Hematopoietic multipotent progenitor cell treated with erythropoietin and hydrocortisone succinate and interleukin-3 and kit ligand, for 15 days (in vitro differentiated cells): ENCODE measurements at regions not wholly inside any gene's neighbourhood (a gene's known extent, or its start where the extent isn't known, plus 50 kb on each side); places are given as distances from the start of the nearest gene placed in this dataset.
"Not testable (repeated sequence)": the region's sequence is repeated elsewhere in the genome, so short reads cannot be mapped to it uniquely, and the experiment has no call there.

ENCODE experiments used
- DNase-seq: peaks from one replicate; pipeline ENCODE4 v3.0.0-alpha.2; 2015; ENCODE audit warnings: low spot score

DNA sequence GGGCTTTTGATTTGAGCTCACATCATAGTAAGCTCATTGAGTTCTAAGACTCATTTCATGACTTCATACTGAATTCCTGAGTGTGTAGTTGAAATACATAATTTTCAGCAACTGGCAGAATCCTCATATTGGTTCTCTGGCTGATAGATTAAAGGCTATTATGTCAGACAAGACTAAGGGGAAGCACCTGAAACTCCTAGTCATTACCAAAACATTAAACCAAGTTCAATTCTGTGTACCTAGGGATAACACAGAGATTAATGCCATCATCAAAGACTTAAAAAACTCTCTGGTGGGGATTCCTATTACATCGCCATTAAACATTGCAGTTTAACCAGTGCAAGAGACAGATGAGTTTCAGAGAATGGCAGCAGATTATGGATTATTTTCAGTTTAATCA lies 339.1 kb downstream of the PTPRC start:
- no peak for DNase-seq

DNA sequence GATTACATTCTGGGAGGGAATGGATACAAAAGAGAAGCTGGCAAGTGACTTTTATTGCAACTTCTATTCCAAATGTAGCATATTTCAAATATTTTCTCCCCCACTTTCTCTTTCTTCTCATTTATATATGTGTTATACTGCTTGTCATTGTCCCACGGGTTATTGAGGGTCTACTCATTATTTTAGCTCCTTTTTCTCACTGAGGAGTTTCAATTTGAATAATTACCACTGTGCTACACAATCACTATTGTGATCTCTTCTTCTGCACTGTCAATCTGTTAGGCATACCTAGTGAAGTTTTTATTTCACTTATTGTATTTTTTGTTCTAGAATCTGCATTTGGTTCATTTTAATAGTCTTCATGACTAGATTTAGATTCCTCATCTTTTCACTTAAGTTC lies 339.7 kb downstream of the PTPRC start:
- DNase-seq: no peak

DNA sequence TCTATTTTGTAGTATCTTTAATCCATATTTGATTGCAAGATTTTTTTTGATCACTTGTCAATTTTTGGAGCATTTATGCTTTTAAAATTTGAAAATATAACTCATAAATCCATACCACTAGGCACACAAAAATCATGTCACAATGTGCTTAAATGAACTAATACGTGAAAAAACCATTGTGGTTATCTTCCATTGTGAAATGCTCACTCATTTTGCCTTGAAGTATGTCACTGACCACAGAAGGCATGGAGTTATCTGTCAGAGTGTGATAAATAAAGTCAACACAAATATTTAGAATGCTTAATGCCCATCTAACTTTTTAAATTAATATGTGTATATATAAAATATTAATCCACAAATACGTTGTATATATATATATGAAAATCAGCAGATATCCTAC lies 347.2 kb downstream of the PTPRC start:
- no peak for DNase-seq

DNA sequence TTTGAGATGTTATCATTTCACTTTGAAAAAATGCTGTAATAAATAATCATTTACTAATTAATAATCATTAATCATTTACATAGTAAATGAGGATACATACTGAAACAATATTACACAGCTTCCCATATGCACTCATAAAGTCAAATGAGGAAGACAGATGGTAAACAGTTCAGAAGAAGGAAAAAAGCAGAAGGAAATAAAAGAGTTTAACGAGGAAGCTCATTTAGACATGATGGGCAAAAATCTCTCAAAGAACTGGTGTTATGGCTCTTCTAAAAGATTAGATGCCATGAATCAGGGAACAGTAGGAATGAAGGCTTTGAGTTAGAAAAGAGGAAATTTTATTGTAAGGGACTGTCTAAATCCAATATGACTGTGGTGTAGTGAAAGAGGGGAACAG lies 347.6 kb downstream of the PTPRC start:
- DNase-seq: no peak

DNA sequence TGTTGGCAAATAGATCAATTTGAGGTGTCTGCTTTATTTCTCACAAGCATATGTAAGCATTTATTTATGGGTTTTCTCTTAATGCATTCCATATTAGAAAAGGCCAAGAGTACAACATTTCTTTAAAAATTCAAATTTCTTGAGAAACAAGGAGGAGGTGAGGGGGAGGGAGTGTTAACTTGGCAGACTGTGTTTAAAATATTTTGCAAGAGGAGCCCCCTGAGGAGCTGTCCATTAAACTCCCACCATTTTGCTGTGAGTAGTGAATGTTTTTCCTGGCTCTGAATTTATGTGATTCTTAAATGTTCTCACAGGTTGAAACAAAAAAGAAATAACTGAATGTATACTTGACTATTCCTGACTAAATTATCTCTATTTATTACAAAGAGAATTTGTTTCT lies 363.8 kb downstream of the PTPRC start:
- DNase-seq: no peak

DNA sequence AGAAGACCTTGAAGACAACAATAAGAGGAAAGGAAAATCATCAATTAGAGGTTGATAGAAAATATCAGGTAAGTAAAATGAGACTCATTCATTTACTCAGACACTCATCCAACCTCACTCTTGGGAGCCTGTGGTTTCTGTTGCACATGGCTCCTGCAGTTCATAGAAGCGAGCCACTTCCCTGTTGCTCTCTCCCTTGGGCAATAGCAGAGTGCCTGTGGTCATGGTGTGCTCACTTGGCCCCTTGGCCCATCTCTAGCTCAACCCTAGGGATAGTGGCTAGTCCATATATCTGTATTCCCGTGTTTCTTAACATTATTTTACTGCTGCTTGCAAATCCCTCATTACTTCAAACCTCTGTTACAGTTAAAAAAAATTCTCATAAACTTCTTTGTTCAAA lies 368.6 kb downstream of the PTPRC start:
- DNase-seq: no peak

DNA sequence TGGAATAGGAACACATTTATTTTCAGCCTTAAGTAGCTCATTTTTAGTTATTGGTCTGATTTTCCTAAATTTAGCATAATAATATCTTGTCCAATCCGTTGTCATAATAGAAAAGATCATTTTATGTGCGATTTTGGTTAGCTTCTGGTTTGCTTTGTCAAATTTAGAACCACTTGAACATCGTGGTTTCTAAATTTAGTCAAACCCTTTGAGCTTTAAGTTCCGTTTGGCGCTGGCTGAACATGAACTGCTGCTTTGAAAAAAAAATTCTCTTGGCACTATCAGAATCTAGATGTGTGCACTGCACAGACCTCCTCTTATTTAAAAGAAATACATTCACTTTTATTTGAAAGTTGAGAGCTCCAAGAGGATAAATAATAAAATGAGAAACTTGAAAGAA lies 370.6 kb downstream of the PTPRC start:
- no peak for DNase-seq

DNA sequence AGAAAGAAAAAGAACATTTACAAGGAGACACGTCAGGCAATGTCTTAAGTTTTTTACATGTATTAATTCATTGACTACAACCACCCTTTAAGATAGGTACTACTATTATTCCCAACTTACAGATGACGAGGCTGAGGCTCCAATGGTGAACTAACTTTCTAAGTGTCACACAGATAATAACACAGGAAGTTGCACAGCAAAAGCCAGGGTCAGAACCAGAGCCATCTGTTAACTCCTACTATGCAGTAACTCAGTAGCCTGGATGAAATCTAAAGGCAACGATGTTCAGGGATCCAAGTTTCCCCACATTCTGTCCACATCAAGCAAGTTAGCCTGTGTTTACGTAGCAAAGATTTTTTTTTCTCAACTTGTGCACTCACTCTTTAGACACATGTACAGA lies 371.7 kb downstream of the PTPRC start:
- DNase-seq: no peak

DNA sequence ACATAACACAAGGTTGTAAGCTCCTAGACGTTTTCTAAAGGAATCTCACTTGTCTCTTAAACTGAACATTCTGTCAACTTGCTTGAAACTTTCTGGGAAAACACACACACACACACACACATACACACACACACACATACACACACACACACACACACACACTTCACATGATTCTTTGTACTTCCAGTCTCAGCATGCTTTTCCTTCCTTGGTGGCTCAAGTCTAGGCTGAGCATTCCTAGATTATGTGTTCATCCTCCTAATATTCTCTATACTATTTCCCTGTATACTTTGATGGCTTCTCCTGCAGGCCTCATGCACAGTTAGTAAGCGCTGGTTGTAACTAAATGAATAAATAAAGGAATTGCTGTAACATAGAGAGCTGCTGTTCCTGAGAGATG lies 372.1 kb downstream of the PTPRC start:
- DNase-seq: no peak

DNA sequence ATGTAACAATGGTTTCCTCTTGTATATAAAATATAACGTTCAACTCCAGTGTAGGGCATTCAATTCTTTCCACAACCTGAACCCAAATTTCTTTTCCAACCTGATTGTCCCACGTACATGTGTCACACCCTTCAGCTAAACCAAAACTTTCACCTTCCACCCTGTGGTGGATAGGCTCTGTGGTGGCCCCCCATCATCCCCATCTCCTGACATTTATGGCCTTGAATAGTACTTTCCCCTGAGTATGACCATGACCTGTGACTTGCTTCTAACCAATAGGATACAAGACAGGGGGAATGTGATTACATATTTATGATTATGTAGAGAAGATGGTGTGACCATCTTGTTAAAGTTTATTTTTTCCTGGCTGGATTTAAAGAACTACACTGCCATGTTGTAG lies 377.0 kb downstream of the PTPRC start:
- no peak for DNase-seq

DNA sequence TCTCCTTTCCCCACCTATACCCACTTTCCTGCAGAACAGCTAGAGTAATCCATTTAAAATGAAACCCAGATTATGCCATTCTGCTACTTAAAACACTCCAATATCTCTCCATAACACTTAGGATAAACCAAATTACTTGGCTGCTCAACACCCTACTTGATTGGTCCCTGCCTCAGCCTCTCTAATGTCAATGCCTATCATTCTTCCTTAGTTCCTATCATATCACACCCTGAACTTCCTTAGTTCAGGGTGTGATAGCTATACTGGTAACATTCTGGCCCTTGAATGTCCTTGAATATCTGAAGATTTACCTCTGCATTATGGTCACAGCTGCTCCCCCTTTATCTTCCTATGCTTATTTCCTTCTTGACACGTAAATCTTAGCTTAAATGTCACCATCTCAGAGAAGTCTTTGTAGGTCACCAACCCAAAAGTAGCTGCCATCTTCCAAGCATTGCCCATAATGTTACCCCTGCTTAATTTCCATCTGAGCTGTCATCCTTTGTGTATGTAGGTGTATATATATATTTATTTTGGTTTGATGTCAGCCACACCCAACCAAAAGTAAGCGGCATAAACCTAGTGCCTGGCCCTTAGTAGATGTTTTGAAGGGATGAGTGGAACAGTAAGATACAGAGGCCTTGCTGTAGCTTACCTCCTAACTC lies 379.8 kb downstream of the PTPRC start:
- DNase-seq: no peak

DNA sequence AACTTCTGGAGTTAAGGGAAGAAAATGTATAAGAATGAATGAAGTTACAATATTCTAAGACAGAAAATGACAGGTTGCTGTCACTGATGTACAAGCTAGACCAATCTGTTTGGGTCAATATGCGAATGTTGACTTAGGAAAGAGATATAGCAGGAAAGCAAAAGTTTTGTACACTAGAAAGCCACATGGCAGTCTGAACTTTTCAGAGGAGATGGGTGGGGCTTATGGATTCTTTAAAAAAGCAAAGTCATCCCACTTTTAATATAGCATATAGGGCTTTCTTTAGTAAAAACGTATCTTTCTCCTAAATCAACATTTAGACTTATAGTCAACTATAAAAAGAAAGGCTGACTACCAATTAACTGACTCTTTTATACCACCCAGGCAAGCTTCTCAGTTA lies 381.2 kb downstream of the PTPRC start:
- DNase-seq: no peak

DNA sequence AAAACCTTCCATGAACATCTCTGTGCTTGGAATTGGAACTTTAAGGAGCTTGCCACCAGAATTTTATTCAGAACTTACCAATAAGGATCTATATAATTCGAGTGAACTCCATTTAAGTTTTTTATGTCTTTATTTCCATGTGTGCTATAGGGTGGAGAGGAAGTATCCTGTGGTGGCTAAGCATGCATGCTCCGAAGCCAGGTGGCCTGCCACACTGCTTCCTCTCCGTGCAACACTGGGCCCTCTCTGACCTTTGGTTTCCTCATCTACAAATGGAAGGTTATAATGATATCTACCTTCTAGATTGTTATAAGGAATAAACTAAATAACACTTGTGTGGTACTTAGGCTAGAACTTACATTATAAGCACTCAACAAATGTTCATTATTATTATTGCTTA lies 382.1 kb downstream of the PTPRC start:
- no peak for DNase-seq

DNA sequence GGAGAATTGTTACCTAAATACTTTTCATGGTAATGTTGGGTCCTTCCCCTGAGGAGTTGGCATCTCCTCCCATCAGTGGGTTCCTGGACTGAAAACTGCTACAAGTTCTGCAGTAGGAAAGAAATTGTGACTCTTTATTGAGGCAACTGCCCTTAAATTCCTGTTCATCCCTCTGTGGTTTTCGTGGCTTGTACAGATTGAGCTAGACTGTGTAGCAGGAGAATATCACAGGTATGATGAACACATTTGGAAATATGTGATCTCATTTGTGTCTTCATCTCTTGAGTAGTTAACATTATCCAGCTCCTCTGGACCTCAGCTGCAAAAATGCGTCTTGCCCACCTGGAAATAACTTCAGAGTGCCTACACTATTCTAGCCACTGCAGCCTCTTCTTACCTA lies 390.6 kb downstream of the PTPRC start:
- no peak for DNase-seq

DNA sequence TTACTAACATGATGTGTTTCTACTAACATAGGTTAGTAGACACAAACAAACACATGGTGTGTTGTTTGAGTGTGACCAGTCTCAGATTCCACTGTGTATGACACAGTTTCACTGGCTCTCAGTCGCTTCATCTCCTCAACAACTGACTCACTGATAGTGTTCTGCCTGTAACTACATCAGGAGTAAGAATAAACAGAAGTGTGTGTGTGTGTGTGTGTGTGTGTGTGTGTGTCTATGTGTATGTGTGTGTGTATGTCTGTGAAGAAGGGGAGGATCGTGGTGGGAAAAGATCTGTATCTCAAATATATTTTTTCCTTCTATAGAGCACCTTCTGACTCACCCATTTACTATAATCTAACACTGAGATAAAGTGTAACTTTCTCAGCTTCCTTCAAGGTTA lies 391.0 kb downstream of the PTPRC start:
- DNase-seq: no peak

DNA sequence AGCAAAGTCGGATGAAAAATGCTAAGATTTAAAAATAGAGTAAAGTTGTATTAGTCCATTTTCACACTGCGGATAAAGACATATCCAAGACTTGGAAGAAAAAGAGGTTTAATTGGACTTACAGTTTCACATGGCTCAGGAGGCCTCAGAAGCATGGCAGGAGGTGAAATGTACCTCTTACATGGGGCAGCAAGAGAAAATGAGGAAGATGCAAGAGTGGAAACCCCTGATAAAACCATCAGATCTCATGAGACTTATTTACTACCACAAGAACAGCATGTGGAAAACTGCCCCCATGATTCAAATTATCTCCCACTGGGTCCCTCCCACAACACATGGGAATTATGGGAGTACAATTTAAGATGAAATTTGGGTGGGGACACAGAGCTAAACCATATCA lies 391.7 kb downstream of the PTPRC start:
- DNase-seq: not testable (repeated sequence)

DNA sequence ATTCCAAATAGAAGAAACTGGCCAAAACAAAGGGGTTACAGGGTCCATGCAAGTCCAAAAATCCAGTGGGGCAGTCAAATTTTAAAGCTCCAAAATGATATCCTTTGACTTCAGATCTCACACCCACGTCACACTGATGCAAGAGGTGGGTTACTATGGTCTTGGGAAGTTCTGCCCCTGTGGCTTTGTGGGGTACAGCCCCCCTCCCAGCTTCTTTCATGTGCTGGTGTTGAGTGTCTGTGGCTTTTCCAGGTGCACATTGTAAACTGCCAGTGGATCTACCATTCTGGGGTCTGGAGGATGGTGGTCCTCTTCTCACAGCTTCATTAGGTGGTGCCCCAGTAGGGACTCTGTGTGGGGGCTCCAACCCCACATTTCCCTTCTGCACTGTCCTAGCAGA lies 392.3 kb downstream of the PTPRC start:
- not testable (repeated sequence) for DNase-seq

DNA sequence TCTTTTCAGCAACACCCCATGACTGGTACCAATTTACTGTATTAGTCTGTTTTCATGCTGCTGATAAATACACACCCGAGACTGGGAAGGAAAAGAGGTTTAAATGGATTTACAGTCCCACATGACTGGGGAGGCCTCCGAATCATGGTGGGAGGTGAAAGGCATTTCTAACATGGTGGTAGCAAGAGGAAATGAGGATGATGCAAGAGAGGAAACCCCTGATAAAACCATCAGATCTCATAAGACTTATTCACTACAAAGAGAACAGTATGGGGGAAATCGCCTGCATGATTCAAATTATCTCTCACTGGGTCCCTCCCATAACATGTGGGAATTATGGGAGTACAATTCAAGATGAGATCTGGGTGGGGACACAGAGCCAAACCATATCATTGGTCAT lies 393.6 kb downstream of the PTPRC start:
- not testable (repeated sequence) for DNase-seq

DNA sequence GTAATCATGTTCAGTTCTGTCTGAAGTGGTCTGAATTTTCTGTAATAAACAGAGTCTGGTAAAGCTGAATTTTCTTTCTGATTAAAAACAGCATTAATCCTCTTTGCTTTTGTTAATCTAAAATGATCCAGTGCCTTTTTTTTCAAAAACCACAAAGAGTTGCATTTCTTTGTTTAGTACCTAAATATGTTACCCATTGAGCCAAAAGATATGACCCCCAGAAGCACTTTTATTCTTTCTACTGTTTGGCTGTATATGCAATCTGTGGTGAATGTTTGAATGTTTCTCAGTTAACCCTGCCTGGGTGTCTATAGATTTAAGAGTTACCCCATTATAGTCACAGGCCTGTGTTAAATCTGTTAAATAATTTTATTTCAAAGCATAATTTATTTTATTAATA lies 394.8 kb downstream of the PTPRC start:
- DNase-seq: no peak

DNA sequence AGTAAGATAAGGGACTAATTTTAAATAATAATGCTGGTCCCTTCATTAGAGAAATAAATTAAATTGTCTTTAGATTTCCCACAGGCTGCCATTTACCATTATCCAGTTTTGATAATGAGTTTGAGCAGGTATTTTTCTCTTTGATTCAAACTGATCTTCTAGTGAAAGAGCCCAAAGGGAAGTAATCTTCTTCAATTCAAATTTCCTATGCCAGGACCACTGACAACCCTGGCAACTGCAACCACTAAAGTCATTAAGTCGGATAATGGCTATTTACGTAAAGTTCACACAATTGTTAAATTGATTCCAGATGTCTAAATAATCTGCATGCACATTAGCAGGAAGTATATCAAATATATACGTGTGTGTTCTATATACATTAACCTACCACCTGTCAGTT lies 399.3 kb downstream of the PTPRC start:
- DNase-seq: no peak

DNA sequence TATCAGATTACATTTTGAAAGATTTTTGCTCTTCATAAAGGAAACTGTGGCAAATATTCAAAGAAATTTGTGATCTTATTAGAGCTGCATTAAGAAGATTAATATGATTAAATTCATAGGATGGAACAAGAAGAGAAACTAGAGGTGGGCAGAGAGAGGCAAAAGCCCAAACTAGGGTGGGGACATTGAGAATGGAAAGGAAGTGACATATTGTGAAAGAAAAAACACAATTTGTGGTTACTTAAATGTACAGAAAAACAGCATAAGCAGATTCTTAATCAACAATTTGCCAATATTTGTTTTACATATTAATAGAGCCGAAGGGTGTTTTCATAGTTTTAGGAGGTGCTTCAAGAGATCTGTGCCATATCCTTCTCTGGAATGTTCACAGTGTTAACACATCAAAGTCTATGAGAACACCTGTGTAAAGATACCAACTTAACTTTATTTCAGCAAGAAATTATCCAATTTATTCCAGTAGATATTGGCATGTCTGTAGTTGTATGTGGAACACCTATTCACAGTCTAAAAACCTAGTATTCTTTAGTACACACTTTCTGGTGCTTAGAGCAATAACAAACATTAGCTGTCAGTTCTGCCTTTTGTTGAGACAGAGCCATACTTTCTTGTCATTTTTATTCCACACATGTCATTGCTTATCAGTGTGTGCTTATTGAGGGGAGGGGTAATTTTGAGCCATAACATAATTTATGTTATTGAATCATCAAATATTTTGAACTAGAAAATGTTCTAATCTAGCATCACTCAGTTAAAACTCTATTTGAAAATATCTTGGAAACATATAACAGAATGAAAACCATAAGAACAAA lies 401.5 kb downstream of the PTPRC start:
- DNase-seq: no peak

DNA sequence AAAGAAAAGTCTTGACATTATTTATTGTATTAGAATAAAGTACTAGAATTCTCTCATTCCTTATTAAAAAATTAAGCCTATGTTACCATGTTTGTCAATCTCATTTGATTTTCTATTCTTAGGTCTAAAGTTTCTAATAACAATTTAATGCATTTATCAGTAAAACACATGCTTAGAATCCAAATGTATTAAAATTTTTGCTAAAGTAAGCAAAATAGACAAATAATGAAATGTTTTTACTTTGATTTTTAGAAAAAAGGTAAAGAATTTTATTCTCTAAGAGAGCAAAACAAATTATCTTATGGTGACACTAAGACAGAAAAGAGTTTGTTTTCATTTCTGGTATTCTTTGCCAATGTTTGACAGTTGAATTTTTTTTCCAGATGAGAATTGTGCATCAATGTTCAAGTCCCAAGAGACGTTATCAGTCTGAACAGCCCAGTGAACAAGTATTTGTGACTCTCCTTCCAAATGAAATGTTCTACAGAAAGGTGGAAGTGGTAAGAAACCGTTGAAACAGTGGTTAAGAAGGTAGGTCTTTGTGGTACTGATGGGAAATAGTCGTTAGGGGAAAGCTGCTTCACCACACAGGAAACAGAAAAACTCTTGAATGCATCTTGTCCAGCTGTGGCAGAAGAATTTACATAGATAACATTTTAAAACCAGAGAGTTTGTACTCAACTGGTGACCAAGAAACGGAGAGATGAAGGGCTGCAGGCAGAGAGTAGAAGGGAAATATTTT lies 402.5 kb downstream of the PTPRC start:
- no peak for DNase-seq

DNA sequence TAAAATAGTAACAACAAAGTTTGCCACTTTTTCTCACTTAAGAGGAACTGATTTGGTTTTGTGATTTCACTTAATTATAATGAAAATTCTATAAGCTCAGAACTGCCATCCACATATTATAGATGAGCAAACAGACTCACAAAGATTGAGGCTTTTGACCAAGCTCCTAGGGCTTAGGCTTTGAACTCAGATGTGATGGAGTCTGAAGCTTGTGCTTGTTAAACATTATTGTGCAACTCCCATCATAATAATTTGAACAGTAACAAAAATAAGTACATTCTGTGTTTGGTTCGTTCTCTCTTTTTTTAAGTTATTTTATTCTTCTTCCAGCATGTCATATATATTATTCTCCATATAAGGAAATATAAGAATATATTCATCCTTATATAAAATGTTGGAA lies 403.4 kb downstream of the PTPRC start:
- no peak for DNase-seq
